COLO668 (cell line): ENCODE measurements at regions not wholly inside any gene's neighbourhood (a gene's known extent, or its start where the extent isn't known, plus 50 kb on each side); places are given as distances from the start of the nearest gene placed in this dataset.

Experiments used
- DNase-seq: peaks from one replicate; lab custom pipeline; 2025; ENCODE audit not compliant: unreplicated experiment; lab: John Stamatoyannopoulos, UW

- DNase-seq = no peak
These were observed 194.2 kb downstream of the NHLRC3 start for GRCh38 chr13:39232401-39232980.

- DNase-seq = no peak
These were observed 194.7 kb downstream of the NHLRC3 start for GRCh38 chr13:39232999-39233398.

GRCh38 chr13:39233519-39233918, 195.3 kb downstream of the NHLRC3 start:
- DNase-seq = no peak

- peak; percentile 65 for DNase-seq
These were observed 206.4 kb downstream of the NHLRC3 start for GRCh38 chr13:39244561-39245230.

DNA sequence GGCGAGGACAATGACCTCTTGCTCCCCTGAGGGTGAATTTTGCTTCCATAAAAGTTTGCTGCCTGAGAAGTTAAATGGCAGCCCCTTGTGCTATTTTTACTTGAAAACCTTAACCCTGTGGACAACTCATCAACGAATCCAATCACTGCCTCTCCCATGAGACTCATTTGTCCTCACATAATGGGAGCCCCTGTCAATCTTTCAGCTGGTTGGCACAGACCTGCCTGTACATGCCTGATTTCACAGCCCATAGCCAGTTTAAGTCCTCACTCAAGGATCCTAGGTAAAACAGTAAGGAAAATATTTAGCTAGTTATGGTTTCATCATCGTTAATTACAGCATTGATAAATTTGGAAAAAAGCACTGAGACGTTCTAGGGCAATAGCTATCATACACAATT, 207.4 kb downstream of the NHLRC3 start:
- DNase-seq = no peak

GRCh38 chr13:39249982-39250381, 211.7 kb downstream of the NHLRC3 start:
- no peak for DNase-seq

GRCh38 chr13:39250440-39250839, 212.2 kb downstream of the NHLRC3 start:
- DNase-seq = no peak

GRCh38 chr13:39251340-39251739, 213.1 kb downstream of the NHLRC3 start:
- DNase-seq = no peak

- no peak for DNase-seq
These were observed 215.5 kb downstream of the NHLRC3 start for GRCh38 chr13:39253774-39254173.

DNA sequence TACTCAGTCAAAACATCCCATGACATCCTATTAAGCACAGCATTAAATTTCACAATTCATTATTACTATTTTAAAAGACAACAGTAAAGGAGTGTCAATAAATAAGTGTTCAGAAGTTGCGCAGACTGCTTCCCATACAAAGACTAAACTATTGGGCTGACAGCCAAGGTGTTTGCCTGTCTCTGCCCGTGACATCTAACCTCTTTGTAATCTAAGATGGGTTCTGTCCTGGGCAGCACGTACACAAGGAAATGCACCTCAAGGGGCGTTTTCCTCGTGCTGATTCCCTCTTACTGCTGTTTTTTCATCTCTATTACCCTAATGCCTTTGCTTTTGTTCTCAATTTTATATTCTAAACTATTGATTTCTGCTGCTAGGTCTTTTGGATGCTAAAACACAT, 216.3 kb downstream of the NHLRC3 start:
- peak; percentile 30 for DNase-seq

DNA sequence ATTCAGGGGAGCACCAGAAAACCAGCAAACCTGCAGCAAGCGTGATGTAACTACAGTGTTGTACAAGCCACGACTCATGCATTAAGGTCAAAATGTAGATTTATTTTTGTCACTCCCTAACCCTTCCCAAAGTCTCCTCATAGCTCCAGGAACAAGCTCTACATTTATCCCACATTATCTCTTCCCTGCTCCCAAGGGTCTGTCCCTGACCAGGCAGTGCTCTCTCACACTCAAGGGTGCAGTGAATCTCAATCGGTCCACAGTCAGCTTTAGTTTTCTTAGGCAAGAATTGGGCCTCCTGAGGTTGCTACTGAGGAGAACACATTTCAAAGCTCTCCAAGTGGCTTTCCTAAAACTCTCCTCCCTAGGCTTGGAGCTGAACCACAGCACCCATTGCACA, 219.4 kb downstream of the NHLRC3 start:
- no peak for DNase-seq

DNA sequence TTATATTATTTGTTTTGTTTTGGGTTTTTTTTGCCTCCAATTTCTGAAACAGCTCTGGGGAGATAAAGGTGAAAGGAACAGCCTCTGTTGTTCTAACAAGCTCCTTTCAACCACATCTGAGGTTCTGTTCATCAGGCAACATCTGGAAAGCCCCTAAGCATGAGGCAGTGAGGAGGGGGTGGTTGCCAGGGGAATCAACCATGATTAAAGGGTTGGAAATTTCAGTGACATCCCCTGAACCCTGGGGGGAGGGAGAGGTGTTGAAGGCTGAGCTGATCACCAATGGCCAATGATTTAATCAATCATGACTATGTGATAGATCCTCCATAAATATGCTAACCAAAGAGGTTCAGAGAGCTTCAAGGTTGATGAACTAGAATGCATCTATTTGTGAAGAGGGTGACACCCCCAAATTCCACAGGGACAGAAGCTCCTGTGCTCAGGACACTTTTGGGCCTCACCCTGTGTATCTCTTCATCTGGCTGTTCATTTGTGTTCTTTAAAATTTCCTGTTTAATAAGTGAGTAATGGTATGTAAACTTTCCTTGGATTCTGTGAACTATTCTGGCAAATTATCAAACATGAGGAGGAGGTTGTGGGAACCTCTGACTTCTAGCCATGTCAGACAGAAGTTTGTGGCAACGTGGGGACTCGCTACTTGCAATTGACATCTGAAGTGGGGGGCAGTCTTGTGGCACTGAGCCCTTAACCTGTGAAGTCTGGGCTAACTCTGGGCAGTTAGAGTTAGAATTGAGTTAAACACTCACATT, 221.3 kb downstream of the NHLRC3 start:
- DNase-seq = no peak

DNA sequence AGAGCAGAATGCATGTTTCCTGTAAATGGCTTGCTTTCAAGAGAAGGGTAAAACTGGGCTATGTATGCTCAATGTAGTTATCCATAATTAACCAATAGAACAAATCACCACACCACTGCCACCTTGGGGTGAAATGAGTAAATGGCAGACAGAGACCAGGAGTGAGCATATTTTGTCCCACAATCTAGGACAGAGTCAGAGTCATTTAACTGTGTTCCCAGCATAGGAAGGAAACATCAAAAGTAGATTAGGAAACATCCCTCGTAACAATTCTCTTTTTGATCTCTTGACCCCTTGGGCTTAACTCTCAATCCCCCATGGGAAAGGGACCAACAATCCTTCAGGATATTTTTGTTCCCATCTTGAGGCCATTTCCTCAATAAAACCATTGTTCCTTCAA, 224.8 kb downstream of the NHLRC3 start:
- peak; percentile 77 for DNase-seq

DNA sequence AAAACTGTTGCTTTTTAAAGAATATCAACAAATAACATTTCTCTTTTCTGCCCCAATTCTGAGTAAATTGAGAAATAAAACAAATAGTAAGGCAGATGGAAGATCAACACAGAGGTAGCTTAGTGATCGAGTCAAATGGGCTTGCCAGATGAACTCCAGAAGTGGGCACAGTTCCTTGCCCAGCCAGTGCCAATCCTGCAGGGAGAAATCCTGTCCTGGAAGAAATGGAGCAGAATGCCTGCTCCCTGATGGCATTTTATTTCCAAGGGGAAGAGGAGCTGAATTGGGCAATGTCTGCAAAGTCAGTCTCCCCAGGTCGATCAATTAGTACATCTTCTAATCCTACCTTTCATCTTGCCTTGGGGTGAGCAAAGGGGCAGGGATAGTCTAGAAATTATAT, 225.3 kb downstream of the NHLRC3 start:
- no peak for DNase-seq

GRCh38 chr13:39266426-39266825, 228.2 kb downstream of the NHLRC3 start:
- no peak for DNase-seq

DNA sequence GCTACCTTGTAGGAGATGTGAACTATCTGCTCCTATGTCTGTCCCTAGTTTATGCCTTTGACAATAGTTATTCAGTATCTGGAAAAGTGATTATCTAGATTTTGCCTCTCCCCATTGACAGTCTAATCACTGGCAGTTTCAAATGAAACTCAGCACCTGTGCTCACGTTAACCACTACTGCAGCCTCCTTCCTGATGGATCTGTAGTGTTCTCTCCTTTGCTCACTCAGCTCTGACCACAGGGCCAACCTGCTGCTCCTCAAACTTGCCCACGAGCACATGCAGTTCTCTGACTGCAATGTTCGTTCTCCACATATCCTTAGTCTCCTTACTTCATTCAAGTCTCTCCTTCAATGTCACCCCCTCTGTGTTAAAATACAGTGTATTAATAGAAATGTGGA, 230.1 kb downstream of the NHLRC3 start:
- no peak for DNase-seq

GRCh38 chr13:39269004-39269403, 230.7 kb downstream of the NHLRC3 start:
- DNase-seq = no peak

GRCh38 chr13:39269411-39269810, 231.2 kb downstream of the NHLRC3 start:
- no peak for DNase-seq

DNA sequence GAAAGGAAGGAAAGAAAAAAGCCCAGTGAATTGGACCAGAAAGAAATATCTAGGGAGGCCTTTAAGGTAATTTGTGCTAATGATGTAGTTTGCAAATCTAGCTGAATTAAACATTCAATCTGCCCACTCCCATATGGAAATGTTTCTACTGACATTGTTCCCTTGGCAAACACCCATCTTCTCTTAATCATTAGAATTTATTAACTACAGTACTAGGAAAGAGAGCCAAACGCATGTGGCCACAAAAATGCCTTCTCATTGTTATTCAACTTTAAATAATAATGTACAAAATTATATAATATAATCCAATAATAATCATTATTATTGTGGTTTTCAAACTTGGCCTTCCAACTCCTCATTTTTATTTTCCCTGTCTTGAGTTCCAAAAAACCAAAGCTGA, 234.7 kb downstream of the NHLRC3 start:
- DNase-seq = no peak

DNA sequence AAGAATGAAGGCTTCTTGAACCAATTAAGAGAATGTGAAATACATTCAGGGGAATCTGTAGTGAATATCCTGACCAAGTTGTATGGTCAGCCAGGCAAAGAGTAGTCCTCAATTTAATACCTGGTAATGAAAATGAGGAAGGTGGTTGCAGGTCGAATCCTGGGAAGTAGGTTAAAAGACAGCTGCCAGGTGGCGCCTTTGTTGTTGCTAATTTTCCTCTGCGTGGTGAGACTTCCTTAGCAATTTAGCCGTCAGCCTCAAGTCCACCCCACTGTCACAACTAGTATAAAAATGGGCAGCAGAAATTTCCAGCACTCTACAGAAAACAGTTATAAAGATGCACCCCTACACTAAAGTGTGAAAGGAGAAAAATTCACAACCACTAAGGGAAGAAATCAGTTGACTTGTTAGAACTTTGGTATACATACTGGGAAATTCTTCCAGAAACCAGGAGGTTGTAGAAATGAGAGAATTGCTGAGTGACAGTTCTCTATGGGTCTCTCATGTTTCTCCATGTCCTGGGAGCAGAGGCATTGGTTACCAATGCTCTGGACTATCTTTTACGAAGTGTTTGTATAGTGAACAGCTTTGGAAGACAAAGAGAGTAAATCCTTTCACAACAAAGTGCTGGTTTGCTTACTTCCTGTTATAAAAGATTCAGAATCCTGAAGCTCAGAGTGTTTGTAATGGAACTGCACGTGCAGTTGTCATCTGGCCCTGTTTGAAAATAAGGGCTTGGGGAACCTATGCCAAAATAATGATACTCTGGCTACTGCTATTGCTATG, 235.9 kb downstream of the NHLRC3 start:
- peak; percentile 65 for DNase-seq

GRCh38 chr13:39274739-39275325, 236.6 kb downstream of the NHLRC3 start:
- no peak for DNase-seq
